Hepatocyte (in vitro differentiated cells): ENCODE measurements at regions not wholly inside any gene's neighbourhood (a gene's known extent, or its start where the extent isn't known, plus 50 kb on each side); places are given as distances from the start of the nearest gene placed in this dataset.

Experiments
- EZH2phosphoT487 ChIP-seq: fragments of 200-600 bp; sonication (generic); IDR thresholded peaks from one replicate; pipeline ENCODE4 v1.6.1; 2018; ENCODE audit warnings: antibody characterized with exemption, mild to moderate bottlenecking, low read depth, moderate library complexity; ENCODE audit not compliant: unreplicated experiment, severe bottlenecking
- TF ChIP-seq, protein P1 (sequence below): fragments of 200-600 bp; sonication (generic); IDR thresholded peaks from 2 replicates; pipeline ENCODE4 v1.5.1; 2016; ENCODE audit warnings: antibody characterized with exemption, mild to moderate bottlenecking; ENCODE audit not compliant: poor library complexity

- TF ChIP-seq, protein P1, sequence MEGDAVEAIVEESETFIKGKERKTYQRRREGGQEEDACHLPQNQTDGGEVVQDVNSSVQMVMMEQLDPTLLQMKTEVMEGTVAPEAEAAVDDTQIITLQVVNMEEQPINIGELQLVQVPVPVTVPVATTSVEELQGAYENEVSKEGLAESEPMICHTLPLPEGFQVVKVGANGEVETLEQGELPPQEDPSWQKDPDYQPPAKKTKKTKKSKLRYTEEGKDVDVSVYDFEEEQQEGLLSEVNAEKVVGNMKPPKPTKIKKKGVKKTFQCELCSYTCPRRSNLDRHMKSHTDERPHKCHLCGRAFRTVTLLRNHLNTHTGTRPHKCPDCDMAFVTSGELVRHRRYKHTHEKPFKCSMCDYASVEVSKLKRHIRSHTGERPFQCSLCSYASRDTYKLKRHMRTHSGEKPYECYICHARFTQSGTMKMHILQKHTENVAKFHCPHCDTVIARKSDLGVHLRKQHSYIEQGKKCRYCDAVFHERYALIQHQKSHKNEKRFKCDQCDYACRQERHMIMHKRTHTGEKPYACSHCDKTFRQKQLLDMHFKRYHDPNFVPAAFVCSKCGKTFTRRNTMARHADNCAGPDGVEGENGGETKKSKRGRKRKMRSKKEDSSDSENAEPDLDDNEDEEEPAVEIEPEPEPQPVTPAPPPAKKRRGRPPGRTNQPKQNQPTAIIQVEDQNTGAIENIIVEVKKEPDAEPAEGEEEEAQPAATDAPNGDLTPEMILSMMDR = no peak
- no peak for TF ChIP-seq EZH2phosphoT487
Observed at GRCh38 chr16:19945934-19946333, 61.3 kb upstream of the GPRC5B start.
